H1 (cell line): ENCODE measurements at regions not wholly inside any gene's neighbourhood (a gene's known extent, or its start where the extent isn't known, plus 50 kb on each side); places are given as distances from the start of the nearest gene placed in this dataset.
A peak's percentile ranks its signal among the peaks of the same experiment; 100 is the strongest.

Experiments used
- CBX5 ChIP-seq: fragments of 300-800, 300-1000 bp; sonication (generic); IDR thresholded peaks from 2 replicates; pipeline ENCODE4 v1.7.1; 2016; ENCODE audit warnings: antibody characterized with exemption, low read length, low read depth
- CHD1 ChIP-seq: IDR thresholded peaks from 2 replicates; pipeline ENCODE4 v1.6.1; 2012; ENCODE audit warnings: low read depth, low read length, improper control_type of control experiment
- CTCF ChIP-seq, 3 experiments: IDR thresholded peaks; 1 replicate in 2 of 3; 2 replicates in 1 of 3; pipeline versions ENCODE4 v1.5.1 to v1.6.1; 2011; ENCODE audit warnings: low read length in 3 of 3, mild to moderate bottlenecking in 3 of 3, inconsistent platforms in 2 of 3, low read depth in 1 of 3, moderate library complexity in 1 of 3; ENCODE audit not compliant: insufficient read depth in 1 of 3; ENCODE audit errors: control extremely low read depth in 1 of 3
- EZH2 ChIP-seq: fragments of 200-600 bp; sonication (generic); IDR thresholded peaks from 2 replicates; pipeline ENCODE4 v1.7.1; 2012; ENCODE audit warnings: low read depth, mild to moderate bottlenecking, moderate library complexity, low read length, inconsistent platforms; ENCODE audit not compliant: severe bottlenecking
- GABPA ChIP-seq: IDR thresholded peaks from 2 replicates; pipeline ENCODE4 v1.6.1; 2011; ENCODE audit warnings: mild to moderate bottlenecking, low read length, moderate library complexity, borderline replicate concordance; ENCODE audit not compliant: insufficient read depth
- KDM1A ChIP-seq: fragments of 200-600, 300-600 bp; sonication (generic); IDR thresholded peaks from 2 replicates; pipeline ENCODE4 v1.7.1; 2016; ENCODE audit warnings: mild to moderate bottlenecking, low read length, borderline replicate concordance
- MAX ChIP-seq: IDR thresholded peaks from 2 replicates; pipeline ENCODE4 v1.6.1; 2012; ENCODE audit warnings: inconsistent platforms
- POLR2A ChIP-seq, 2 experiments: IDR thresholded peaks; 1 replicate in 1 of 2; 2 replicates in 1 of 2; pipeline ENCODE4 v1.6.1; 2011; ENCODE audit warnings: low read depth in 2 of 2, low read length in 2 of 2, mild to moderate bottlenecking in 2 of 2; ENCODE audit errors: control extremely low read depth in 1 of 2
- POLR2AphosphoS5 ChIP-seq: IDR thresholded peaks from 2 replicates; pipeline ENCODE4 v1.6.1; 2011; ENCODE audit warnings: low read depth, low read length
- RAD21 ChIP-seq, 2 experiments: IDR thresholded peaks in 1 of 2; conservative IDR thresholded peaks in 1 of 2; 2 replicates each; pipeline ENCODE4 v1.6.1; 2011; ENCODE audit warnings: low read depth in 2 of 2, low read length in 2 of 2, improper control_type of control experiment in 1 of 2, inconsistent platforms in 1 of 2, mild to moderate bottlenecking in 1 of 2, moderate library complexity in 1 of 2
- RXRA ChIP-seq: IDR thresholded peaks from 2 replicates; pipeline ENCODE4 v1.6.1; 2011; ENCODE audit warnings: low read depth, mild to moderate bottlenecking, low read length, moderate library complexity; ENCODE audit not compliant: insufficient read depth
- SRF ChIP-seq: IDR thresholded peaks from 2 replicates; pipeline ENCODE4 v1.6.1; 2011; ENCODE audit warnings: mild to moderate bottlenecking, low read depth, low read length, moderate library complexity
- TAF1 ChIP-seq: IDR thresholded peaks from 2 replicates; pipeline ENCODE4 v1.6.1; 2011; ENCODE audit warnings: mild to moderate bottlenecking, low read depth, low read length
- ZNF274 ChIP-seq: IDR thresholded peaks from 2 replicates; pipeline ENCODE4 v1.7.0; 2012; ENCODE audit warnings: low read length, borderline replicate concordance; ENCODE audit errors: extremely low read depth

- TF ChIP-seq GABPA (no peak), POLR2A (IDR thresholded peaks at IDR 0.05; ENCODE audit: control extremely low read depth in 1 of 2, low read depth in 2 of 2, low read length in 2 of 2) (no peak), MAX (no peak), RAD21 (IDR thresholded peaks at IDR 0.05 in 1 of 2, conservative IDR thresholded peaks at IDR 0.05 in 1 of 2; ENCODE audit: low read depth in 2 of 2, low read length in 2 of 2) (peak; percentile 50 to 64; a peak in 3 of 4 replicates), POLR2AphosphoS5 (no peak), TAF1 (no peak), CTCF (IDR thresholded peaks at IDR 0.05; ENCODE audit: control extremely low read depth in 1 of 3, insufficient read depth in 1 of 3, low read depth in 1 of 3, low read length in 3 of 3) (peak in 2 of 3 experiments; percentile 8 to 16; a peak in 1 of 4 replicates), RXRA (no peak), SRF (no peak), EZH2 (no peak), ZNF274 (no peak), CHD1 (no peak), CBX5 (no peak), KDM1A (no peak)
Observed at GRCh38 chr12:113766131-113766878, 199.8 kb downstream of the RBM19 start.
